K562 (cell line): ENCODE measurements at regions not wholly inside any gene's neighbourhood (a gene's known extent, or its start where the extent isn't known, plus 50 kb on each side); places are given as distances from the start of the nearest gene placed in this dataset.
A peak's percentile ranks its signal among the peaks of the same experiment; 100 is the strongest.

Experiments
- ATAC-seq: fragments of 200-7000 bp; cut with Tn5 transposase; 3 replicates; pipeline ENCODE4 v1.9.1; 2020; ENCODE audit warnings: moderate library complexity
- BruUV-seq: library from RNA; stranded (reverse); fragments of 400-500 nt; replicated peaks from 2 replicates; lab custom pipeline; 2021; lab: Mats Ljungman, UMichigan
- CTCF ChIA-PET: fragments of 300-600 bp; formaldehyde crosslinking; extraction: SDS; loops from one replicate; lab custom pipeline; 2021; ENCODE audit warnings: low intra/inter-chr PET ratio; lab: Yijun Ruan, JAX
- POLR2A ChIA-PET: fragments of 300-600, 350-650 bp; sonication (Branson Sonifier 250); formaldehyde crosslinking; extraction: SDS; loops from one replicate; lab custom pipeline; 2021; ENCODE audit warnings: antibody characterized with exemption, inconsistent platforms; lab: Yijun Ruan, JAX
- DNase-seq, 4 experiments: peaks; one replicate each; pipeline versions ENCODE4 v3.0.0 to v3.0.0-alpha.2; 2011 to 2018; ENCODE audit warnings: low spot score in 3 of 4, mixed read lengths in 3 of 4; ENCODE audit errors: extremely low read depth in 1 of 4
- FAIRE-seq: peaks from 2 replicates; lab custom pipeline; 2011; peaks lifted over from hg19 to GRCh38; lab: Jason Lieb, UNC
- H2AFZ ChIP-seq: 2 replicates; pipeline ENCODE4 v1.6.0; 2011; ENCODE audit warnings: low read depth, low read length, control low read depth, inconsistent platforms
- H3K27ac ChIP-seq: fragments of 200-600 bp; 3 replicates; pipeline ENCODE4 v1.8.0; 2011; ENCODE audit warnings: low read depth, mild to moderate bottlenecking, control low read depth, inconsistent platforms, low read length, moderate library complexity, mixed read lengths; ENCODE audit errors: extremely low read depth
- H3K27me3 ChIP-seq, 2 experiments: fragments of 300-600 bp in 1 of 2; 2 replicates in 1 of 2; 3 replicates in 1 of 2; pipeline versions ENCODE4 v1.6.0 to v1.8.0; 2011; ENCODE audit warnings: inconsistent platforms in 2 of 2, low read length in 2 of 2, mild to moderate bottlenecking in 1 of 2, mixed read lengths in 1 of 2, moderate library complexity in 1 of 2; ENCODE audit not compliant: control insufficient read depth in 2 of 2, insufficient read depth in 2 of 2
- H3K36me3 ChIP-seq: fragments of 300-600 bp; 3 replicates; pipeline ENCODE4 v1.8.0; 2011; ENCODE audit warnings: mild to moderate bottlenecking, low read length, inconsistent platforms; ENCODE audit not compliant: control insufficient read depth, insufficient read depth
- H3K4me1 ChIP-seq, 2 experiments: fragments of 200-600 bp in 1 of 2; replicated peaks in 1 of 2; 2 replicates in 1 of 2; 3 replicates in 1 of 2; pipeline versions ENCODE4 v1.5.1 to v1.8.0; 2011; ENCODE audit warnings: inconsistent platforms in 2 of 2, low read length in 2 of 2, mild to moderate bottlenecking in 1 of 2, mixed read lengths in 1 of 2, moderate library complexity in 1 of 2; ENCODE audit not compliant: control insufficient read depth in 2 of 2, insufficient read depth in 2 of 2
- H3K4me2 ChIP-seq: 2 replicates; pipeline ENCODE4 v1.6.1; 2011; ENCODE audit warnings: low read length, control low read depth, inconsistent platforms, mixed read lengths; ENCODE audit not compliant: insufficient read depth
- H3K4me3 ChIP-seq: fragments of 200-600 bp; sonication (generic), shearing (Covaris generic); 2 replicates; pipeline ENCODE4 v1.5.1; 2016; ENCODE audit warnings: control low read depth, inconsistent platforms
- H3K79me2 ChIP-seq: fragments of 200-600 bp; 3 replicates; pipeline ENCODE4 v1.8.0; 2011; ENCODE audit warnings: low read length, inconsistent platforms; ENCODE audit not compliant: control insufficient read depth, insufficient read depth
- H3K9ac ChIP-seq, 2 experiments: 2 replicates each; pipeline versions ENCODE4 v1.6.0 to v1.6.1; 2011; ENCODE audit warnings: low read depth in 2 of 2, low read length in 2 of 2, control low read depth in 1 of 2, inconsistent platforms in 1 of 2, mild to moderate bottlenecking in 1 of 2, mixed read lengths in 1 of 2; ENCODE audit not compliant: insufficient read depth in 1 of 2
- H3K9me1 ChIP-seq: one replicate; pipeline ENCODE4 v1.6.0; 2011; ENCODE audit warnings: inconsistent platforms, mild to moderate bottlenecking, low read length, moderate library complexity; ENCODE audit not compliant: control insufficient read depth, insufficient read depth
- H3K9me3 ChIP-seq: replicated peaks from 2 replicates; pipeline ENCODE4 v1.5.1; 2011; ENCODE audit warnings: low read depth, low read length, inconsistent platforms; ENCODE audit not compliant: control insufficient read depth, insufficient read depth
- H4K20me1 ChIP-seq: replicated peaks from 2 replicates; pipeline ENCODE4 v1.6.1; 2011; ENCODE audit warnings: low read length, inconsistent platforms, mixed read lengths; ENCODE audit not compliant: control insufficient read depth, insufficient read depth
- FUS ChIP-seq: fragments of 200-400 bp; formaldehyde crosslinking; optimal IDR thresholded peaks from 2 replicates; pipeline ENCODE3; 2017; ENCODE audit warnings: low read depth, low read length
- HNRNPH1 ChIP-seq: fragments of 200-400 bp; formaldehyde crosslinking; optimal IDR thresholded peaks from 2 replicates; pipeline ENCODE3; 2017; ENCODE audit warnings: low read depth, mild to moderate bottlenecking, low read length, moderate library complexity
- MTA1 ChIP-seq: fragments of 450-650 bp; IDR thresholded peaks from 2 replicates; pipeline ENCODE4 v1.6.1; 2017; ENCODE audit warnings: borderline replicate concordance
- NFIC ChIP-seq: fragments of 450-650 bp; IDR thresholded peaks from 2 replicates; pipeline ENCODE4 v1.6.1; 2017; ENCODE audit warnings: mild to moderate bottlenecking, inconsistent platforms
- YY1 ChIP-seq, 3 experiments: IDR thresholded peaks; 2 replicates each; pipeline ENCODE4 v1.6.1; 2011; ENCODE audit warnings: low read length in 2 of 3, mild to moderate bottlenecking in 2 of 3, moderate library complexity in 2 of 3, borderline replicate concordance in 1 of 3, control low read depth in 1 of 3, low read depth in 1 of 3; ENCODE audit not compliant: insufficient read depth in 3 of 3, insufficient replicate concordance in 2 of 3, control insufficient read depth in 1 of 3, insufficient read length in 1 of 3; ENCODE audit errors: extremely low read depth in 1 of 3
- ZBTB17 ChIP-seq: fragments of 450-650 bp; formaldehyde crosslinking; IDR thresholded peaks from 2 replicates; pipeline ENCODE4 v1.4.0; 2020; ENCODE audit warnings: mild to moderate bottlenecking
- ZNF165 ChIP-seq: fragments of 250-450 bp; sonication (Bioruptor Pico); IDR thresholded peaks from 2 replicates; pipeline ENCODE4 v1.4.0; 2020; ENCODE audit warnings: borderline replicate concordance
- ZNF76 ChIP-seq: fragments of 250-450 bp; sonication (Bioruptor Pico); IDR thresholded peaks from 2 replicates; pipeline ENCODE4 v1.4.0; 2020; ENCODE audit warnings: mild to moderate bottlenecking, moderate library complexity, borderline replicate concordance
- WGBS: fragments of 100-300 bp; shearing (Covaris generic); methylation state at CpG from one replicate; pipeline ENCODE4 v1.1.6; 2016; ENCODE audit warnings: low coverage, mixed read lengths; ENCODE audit not compliant: insufficient coverage; ENCODE audit errors: missing lambda C conversion rate; 5-methylcytosine and 5-hydroxymethylcytosine counted together
- in situ Hi-C: fragments of 300-500 bp; cut with MboI; formaldehyde crosslinking; loops from 4 replicates; pipeline ENCODE4 v1.15.0; 2018; ENCODE audit warnings: inconsistent platforms, mixed read lengths
- intact Hi-C: fragments of 100-400 bp; cut with micrococcal nuclease; formaldehyde crosslinking; loops from 2 replicates; pipeline ENCODE4 v1.14.2; 2022
- TF ChIP-seq, protein P1 (sequence below): fragments of 450-650 bp; conservative IDR thresholded peaks from 2 replicates; pipeline ENCODE4 v1.6.1; 2016; ENCODE audit warnings: missing genetic modification characterization, low read depth, mild to moderate bottlenecking, missing compliant biosample characterization, moderate library complexity
- TF ChIP-seq, protein P2 (sequence below), 2 experiments: fragments of 450-650 bp in 1 of 2; IDR thresholded peaks; 2 replicates each; pipeline ENCODE4 v1.6.1; 2011 to 2017; ENCODE audit warnings: low read depth in 2 of 2, antibody characterized with exemption in 1 of 2, borderline replicate concordance in 1 of 2, low read length in 1 of 2, mild to moderate bottlenecking in 1 of 2, mixed read lengths in 1 of 2; ENCODE audit not compliant: control insufficient read depth in 1 of 2

DNA sequence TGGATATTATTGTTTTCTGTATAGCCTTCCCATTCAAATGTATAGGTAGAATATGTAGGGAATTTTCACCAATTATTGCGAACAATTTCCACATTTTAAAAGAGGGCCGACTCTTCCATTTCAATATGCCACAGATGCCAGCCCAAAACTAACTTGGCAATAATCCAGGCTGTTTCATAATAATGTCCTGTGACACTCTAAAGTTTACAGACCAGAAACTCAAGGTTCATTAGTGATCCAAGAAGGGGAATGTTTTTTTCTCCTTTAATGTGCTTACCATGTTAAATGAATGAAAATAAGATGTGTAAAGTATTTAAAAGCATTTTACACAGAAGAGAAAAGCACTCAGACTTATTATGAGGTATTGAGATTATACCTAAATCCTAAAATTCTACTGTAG lies 63.0 kb upstream of the FAM3C start:
- Histone ChIP-seq H3K27ac (no peak overlapping the region), H4K20me1 (no peaks in the 10 kb centered on the region), H3K79me2 (no peaks in the 10 kb centered on the region), H2AFZ (no peak overlapping the region), H3K9me3 (no peaks in the 10 kb centered on the region), H3K27me3 (peaks cover 0 to 9% of the 10 kb centered on the region in 2 experiments; a peak in 1 of 5 replicates), H3K36me3 (no peaks in the 10 kb centered on the region), H3K4me1 (no peaks in the 10 kb centered on the region), H3K9me1 (no peaks in the 10 kb centered on the region), H3K4me3 (no peak overlapping the region), H3K9ac (no peak overlapping the region), H3K4me2 (no peak overlapping the region)
- CTCF ChIA-PET = no interaction called here
- 8% methylated on average over 2 of the region's 2 CpGs for WGBS
- BruUV-seq = no TSS peak
- FAIRE-seq = no peak
- TF ChIP-seq, protein P1, sequence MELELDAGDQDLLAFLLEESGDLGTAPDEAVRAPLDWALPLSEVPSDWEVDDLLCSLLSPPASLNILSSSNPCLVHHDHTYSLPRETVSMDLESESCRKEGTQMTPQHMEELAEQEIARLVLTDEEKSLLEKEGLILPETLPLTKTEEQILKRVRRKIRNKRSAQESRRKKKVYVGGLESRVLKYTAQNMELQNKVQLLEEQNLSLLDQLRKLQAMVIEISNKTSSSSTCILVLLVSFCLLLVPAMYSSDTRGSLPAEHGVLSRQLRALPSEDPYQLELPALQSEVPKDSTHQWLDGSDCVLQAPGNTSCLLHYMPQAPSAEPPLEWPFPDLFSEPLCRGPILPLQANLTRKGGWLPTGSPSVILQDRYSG (tag) = no peak
- TF ChIP-seq NFIC = 0 out of 2 replicates have a peak, but pooled peaks have one; percentile 23
- in situ Hi-C loops (no loop called here), intact Hi-C loops (no loop called here)
- POLR2A ChIA-PET = interaction anchor here (1.4 to 1.5 kb wide), 2 partner anchors 15 to 17 kb away, joined by 3 to 6 read pairs; no protein-coding TSS in a partner anchor
- no peak for DNase-seq
- no peak for ATAC-seq

DNA sequence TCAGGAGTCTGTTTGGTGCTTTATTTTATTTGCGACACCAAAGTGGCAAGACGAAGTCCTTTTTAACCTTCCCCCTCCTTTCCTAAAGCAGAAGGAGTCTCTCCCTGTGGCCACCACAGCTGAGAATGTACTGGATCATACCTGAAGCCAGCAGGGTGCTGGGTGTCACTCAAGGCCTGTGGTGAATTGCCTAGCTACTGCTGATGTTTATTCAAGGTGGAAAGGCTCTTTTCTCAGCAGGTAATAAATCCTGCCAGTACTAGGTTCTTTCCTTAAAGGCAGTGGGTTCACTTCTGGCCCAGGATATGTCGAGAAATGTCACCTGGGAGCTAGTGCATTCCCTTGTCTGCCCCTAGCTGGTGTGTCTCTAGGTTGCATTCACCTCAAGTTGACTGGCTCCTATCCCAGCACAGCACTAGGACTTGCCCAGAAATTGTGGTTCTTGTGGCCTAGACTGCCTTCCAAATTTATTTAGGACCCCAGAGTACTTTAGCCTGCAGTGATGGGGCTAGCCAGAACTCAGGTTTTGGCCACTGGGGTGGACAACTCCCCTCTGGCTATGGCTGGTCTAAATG lies 60.8 kb upstream of the FAM3C start:
- no peaks in the 10 kb centered on the region for H3K36me3 ChIP-seq
- no peak for FAIRE-seq
- CTCF ChIA-PET = no interaction called here
- in situ Hi-C loops = no loop called here
- H3K4me1 ChIP-seq = no peaks in the 10 kb centered on the region
- no TSS peak for BruUV-seq
- no peak overlapping the region for H3K27ac ChIP-seq
- H3K4me3 ChIP-seq = no peak overlapping the region
- no peak overlapping the region for H3K4me2 ChIP-seq
- no peaks in the 10 kb centered on the region for H3K9me1 ChIP-seq
- H3K9ac ChIP-seq = no peak overlapping the region
- peak; percentile 55 for ATAC-seq
- H3K9me3 ChIP-seq = no peaks in the 10 kb centered on the region
- WGBS = 2% methylated on average over 3 of the region's 3 CpGs
- POLR2A ChIA-PET = no interaction called here
- no peaks in the 10 kb centered on the region for H3K79me2 ChIP-seq
- intact Hi-C loops = no loop called here
- H3K27me3 ChIP-seq = 0 out of 5 replicates have a peak, but pooled peaks cover 0 to 5% of the 10 kb centered on the region in 2 experiments
- DNase-seq = no peak
- no peaks in the 10 kb centered on the region for H4K20me1 ChIP-seq
- H2AFZ ChIP-seq = no peak overlapping the region
- TF ChIP-seq FUS = no peak
- no peak for TF ChIP-seq ZNF165 (CRISPR knock-in tag)
- no peak for TF ChIP-seq YY1 (IDR thresholded peaks at IDR 0.05; ENCODE audit: borderline replicate concordance in 1 of 3, control insufficient read depth in 1 of 3, extremely low read depth in 1 of 3, insufficient read depth in 3 of 3, insufficient read length in 1 of 3, insufficient replicate concordance in 2 of 3, low read depth in 1 of 3, low read length in 2 of 3)
- TF ChIP-seq MTA1 = no peak
- TF ChIP-seq ZBTB17 (CRISPR knock-in tag) = no peak
- TF ChIP-seq HNRNPH1 = no peak
- no peak for TF ChIP-seq ZNF76
- TF ChIP-seq, protein P2, sequence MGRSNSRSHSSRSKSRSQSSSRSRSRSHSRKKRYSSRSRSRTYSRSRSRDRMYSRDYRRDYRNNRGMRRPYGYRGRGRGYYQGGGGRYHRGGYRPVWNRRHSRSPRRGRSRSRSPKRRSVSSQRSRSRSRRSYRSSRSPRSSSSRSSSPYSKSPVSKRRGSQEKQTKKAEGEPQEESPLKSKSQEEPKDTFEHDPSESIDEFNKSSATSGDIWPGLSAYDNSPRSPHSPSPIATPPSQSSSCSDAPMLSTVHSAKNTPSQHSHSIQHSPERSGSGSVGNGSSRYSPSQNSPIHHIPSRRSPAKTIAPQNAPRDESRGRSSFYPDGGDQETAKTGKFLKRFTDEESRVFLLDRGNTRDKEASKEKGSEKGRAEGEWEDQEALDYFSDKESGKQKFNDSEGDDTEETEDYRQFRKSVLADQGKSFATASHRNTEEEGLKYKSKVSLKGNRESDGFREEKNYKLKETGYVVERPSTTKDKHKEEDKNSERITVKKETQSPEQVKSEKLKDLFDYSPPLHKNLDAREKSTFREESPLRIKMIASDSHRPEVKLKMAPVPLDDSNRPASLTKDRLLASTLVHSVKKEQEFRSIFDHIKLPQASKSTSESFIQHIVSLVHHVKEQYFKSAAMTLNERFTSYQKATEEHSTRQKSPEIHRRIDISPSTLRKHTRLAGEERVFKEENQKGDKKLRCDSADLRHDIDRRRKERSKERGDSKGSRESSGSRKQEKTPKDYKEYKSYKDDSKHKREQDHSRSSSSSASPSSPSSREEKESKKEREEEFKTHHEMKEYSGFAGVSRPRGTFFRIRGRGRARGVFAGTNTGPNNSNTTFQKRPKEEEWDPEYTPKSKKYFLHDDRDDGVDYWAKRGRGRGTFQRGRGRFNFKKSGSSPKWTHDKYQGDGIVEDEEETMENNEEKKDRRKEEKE (IDR thresholded peaks at IDR 0.05; ENCODE audit: borderline replicate concordance in 1 of 2, control insufficient read depth in 1 of 2, low read depth in 2 of 2, low read length in 1 of 2) = no peak
